Activated T-cell treated with anti-CD3 and anti-CD28 coated beads, Interleukin-2, amount 50 U/mL, for 1 hour (primary cell): ENCODE measurements at regions not wholly inside any gene's neighbourhood (a gene's known extent, or its start where the extent isn't known, plus 50 kb on each side); places are given as distances from the start of the nearest gene placed in this dataset.
"Not testable (repeated sequence)": the region's sequence is repeated elsewhere in the genome, so short reads cannot be mapped to it uniquely, and the experiment has no call there.

Experiments
- DNase-seq: peaks from one replicate; pipeline ENCODE4 v3.0.0-alpha.2; 2020

DNA sequence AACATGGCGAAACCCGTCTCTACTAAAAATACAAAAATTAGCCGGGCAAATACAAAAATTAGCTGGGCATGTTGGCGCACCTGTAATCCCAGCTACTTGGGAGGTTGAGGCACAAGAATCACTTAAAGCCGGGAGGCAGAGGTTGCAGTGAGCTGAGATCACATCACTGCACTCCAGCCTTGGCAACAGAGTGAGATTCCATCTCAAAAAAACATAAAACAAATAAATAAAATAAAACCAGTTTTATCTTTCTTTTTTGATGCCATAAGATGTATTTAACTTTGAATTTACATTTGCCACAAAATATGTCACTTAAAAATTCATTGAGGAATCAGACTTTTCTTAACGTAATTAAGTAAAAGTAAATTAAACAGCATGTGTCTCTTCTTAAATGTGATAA lies 113.3 kb upstream of the ERRFI1 start:
- DNase-seq = no peak

GRCh38 chr1:8138673-8139072 lies 112.6 kb upstream of the ERRFI1 start:
- no peak for DNase-seq

GRCh38 chr1:8137481-8138244 lies 111.6 kb upstream of the ERRFI1 start:
- DNase-seq = no peak

DNA sequence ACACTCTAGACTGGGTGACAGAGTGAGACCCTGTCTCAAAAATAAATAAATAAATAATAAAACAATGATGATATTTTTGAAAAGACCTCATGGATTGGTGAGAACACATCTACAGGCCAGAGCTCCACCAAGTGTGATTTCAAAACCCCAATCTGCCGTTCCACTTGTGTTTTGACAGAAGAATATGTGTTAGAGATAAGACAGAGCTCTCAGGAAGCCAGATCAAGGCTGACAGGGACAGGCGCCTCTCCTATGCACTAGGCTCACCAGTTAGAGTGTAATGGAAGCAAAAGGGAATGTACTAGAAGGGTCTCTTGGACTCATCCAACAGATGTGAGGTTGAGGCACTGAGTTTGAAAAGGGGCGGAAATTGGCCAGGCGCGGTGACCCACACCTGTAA lies 110.7 kb upstream of the ERRFI1 start:
- no peak for DNase-seq

DNA sequence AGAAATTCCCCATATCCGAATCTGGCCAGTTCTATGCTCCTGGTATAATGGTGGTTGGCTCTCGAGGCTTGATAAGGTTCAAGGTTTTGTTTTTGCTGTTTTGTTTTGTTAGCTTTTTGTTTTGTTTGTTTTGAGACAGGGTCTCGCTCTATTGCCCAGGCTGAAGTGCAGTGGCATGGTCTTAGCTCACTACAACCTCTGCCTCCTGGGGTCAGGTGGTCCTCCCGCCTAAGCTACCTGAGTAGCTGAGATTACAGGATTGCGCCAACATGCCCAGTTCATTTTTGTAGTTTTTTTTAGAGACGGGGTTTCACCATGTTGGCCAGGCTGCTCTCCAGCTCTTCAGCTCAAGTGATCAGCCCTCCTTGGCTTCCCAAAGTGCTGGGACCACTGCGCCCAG lies 109.1 kb upstream of the ERRFI1 start:
- no peak for DNase-seq

- DNase-seq = no peak
Measured at GRCh38 chr1:8134546-8135235, 108.6 kb upstream of the ERRFI1 start.

GRCh38 chr1:8133657-8134430 lies 107.7 kb upstream of the ERRFI1 start:
- no peak for DNase-seq

GRCh38 chr1:8133190-8133589 lies 107.1 kb upstream of the ERRFI1 start:
- DNase-seq = no peak

GRCh38 chr1:8127171-8127641 lies 101.1 kb upstream of the ERRFI1 start:
- no peak for DNase-seq

DNA sequence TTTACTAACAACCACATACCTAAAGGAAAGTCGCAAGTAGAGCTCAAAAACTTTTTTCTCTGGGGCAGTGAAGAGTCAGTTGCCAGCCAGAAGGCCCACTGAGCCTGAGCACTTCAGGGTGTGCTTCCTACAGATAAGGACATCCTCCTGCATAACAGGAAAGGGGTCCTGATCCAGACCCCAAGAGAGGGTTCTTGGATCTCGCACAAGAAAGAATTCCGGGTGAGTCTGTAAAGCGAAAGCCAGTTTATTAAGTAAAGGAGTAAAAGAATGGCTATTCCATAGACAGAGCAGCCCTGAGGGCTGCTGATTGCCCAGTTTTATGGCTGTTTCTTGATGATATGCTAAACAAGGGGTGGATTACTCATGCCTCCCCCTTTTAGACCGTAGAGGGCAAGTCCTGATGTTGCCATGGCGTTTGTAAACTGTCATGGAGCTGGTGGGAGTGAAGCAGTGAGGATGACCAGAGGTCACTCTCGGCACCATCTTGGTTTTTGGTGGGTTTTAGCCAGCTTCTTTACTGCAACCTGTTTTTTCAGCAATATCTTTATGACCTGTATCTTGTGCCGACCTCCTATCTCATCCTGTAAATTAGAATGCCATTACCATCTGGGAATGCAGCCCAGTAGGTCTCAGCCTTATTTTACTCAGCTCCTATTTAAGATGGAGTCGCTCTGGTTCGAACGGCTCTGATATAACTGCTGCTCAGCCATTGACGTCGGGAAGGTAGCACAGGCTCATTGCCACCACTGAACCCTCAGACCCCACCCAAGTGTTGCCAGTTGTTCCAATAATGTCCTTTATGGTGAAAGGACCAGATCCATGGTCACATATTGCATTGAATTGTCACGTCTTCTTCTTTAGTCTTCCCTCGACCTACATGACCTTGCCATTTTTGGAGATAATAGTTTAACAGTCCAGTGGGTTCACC lies 96.6 kb upstream of the ERRFI1 start:
- DNase-seq = no peak

- DNase-seq = no peak
Measured at GRCh38 chr1:8122160-8122476, 96.0 kb upstream of the ERRFI1 start.

DNA sequence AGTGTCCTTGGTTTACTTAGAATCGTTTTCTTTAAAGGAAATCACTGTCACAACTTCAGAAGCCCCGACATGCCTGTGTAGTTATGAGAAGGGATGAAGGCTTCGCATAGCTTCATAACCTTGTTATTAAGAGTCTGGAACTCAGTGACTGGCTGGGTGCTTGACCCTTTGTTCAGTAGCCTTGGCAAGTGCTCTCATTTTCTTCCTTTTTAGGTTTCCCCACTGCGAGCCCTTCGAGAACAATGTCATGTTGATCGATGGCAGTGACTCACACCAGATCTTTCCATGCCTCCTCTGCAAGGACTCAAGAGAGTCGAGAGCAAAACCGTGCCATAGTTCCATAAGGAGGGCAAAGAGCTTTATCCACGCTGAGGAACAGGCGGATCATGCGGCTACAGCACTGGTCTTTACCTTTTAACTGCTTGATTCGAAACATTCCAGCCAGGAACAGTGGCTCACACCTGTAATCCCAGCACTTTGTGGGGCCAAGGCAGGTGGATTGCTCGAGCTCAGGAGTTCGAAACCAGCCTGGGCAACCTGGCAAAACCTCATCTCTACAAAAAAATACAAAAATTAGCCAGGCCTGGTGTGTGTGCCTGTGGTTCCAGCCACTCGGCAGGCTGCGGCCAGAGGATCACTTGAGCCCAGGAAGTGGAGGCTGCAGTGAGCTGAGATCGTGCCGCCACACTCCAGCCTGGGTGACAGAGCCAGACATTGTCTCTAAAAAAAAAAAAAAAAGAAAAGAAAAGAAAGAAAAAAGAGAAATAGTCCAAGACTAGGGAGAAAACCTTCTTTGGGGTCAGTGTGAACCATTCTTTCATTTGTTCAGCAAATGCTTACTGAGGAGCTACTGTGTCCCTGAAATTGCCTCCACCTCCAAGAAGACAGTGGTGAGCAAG lies 95.4 kb upstream of the ERRFI1 start:
- no peak for DNase-seq

DNA sequence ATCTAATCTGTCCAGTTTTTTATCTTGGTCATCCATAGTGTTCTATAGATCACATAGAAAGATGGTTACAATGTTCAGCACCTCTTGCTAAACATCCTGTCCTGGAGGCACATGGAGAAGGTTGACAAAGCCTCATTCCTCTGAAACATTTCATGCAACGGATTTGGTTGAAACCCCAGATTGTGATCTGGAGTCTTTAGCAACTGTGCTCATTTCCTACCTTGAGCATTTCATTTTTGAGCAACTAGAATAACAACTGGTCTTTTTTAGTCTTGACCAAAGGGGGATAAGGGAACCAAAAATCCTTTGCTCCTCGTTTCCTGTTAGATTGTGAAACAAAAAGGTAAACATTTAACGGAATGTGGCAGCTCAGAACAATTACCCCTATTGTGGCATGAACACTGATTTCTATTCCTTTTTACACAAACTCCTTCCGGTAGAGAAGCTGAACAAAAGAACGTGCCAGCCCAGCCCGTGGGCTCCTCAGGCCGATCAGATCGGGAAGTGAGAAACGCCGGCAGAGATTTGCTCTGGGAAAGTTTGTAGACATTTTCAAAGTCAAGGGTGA lies 94.7 kb upstream of the ERRFI1 start:
- DNase-seq = no peak

DNA sequence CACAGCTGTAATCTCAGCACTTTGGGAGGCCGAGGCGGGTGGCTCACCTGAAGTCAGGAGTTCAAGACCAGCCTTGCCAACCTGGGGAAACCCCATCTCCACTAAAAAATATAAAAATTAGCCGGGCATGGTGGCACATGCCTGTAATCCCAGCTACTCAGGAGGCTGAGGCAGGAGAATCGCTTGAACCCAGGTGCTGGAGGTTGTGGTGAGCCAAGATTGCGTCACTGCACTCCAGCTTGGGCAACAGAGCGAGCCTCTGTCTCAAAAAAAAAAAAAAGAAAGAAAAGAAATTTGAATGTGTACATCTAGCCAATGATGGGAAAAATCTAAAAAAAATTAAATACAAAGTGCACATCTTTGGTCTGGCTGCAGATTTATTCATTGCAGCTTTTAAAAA lies 92.6 kb upstream of the ERRFI1 start:
- DNase-seq = not testable (repeated sequence)

- DNase-seq = no peak
Measured at GRCh38 chr1:8118031-8118451, 91.9 kb upstream of the ERRFI1 start.

GRCh38 chr1:8116894-8117264 lies 90.8 kb upstream of the ERRFI1 start:
- no peak for DNase-seq

- no peak for DNase-seq
Measured at GRCh38 chr1:8115769-8116167, 89.7 kb upstream of the ERRFI1 start.

DNA sequence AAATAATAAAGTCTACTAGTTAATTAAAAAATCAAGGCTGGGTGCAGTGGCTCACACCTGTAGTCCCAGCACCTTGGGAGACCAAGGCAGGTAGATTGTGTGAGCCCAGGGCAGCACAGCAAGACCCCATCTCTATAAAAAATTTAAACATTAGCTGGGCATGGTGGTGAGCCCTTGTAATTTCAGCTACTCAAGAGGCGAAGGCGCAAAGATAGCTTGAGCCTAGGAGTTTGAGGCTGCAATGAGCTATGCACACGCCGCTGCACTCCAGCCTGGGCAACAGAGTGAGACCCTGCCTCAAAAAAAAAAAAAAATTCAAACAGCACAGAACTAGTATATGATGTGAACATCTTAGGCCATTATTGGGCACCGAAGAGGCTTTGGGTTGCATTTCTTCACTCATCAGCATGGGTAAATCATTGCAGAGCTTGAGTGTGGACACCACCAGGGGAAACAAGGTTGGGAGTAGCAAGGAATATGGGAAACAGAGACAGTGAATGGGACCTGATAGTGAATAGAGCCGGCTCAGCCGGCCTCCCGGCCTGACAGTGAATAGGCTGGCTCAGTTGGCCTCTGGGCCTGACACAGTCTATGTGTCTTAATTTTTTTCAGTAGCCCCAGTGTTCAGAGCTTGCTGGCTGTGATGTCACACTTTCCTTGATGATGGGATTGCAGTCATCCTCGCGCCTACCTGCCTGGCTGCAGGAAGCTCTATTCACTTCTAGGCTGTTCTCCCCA lies 89.1 kb upstream of the ERRFI1 start:
- no peak for DNase-seq

DNA sequence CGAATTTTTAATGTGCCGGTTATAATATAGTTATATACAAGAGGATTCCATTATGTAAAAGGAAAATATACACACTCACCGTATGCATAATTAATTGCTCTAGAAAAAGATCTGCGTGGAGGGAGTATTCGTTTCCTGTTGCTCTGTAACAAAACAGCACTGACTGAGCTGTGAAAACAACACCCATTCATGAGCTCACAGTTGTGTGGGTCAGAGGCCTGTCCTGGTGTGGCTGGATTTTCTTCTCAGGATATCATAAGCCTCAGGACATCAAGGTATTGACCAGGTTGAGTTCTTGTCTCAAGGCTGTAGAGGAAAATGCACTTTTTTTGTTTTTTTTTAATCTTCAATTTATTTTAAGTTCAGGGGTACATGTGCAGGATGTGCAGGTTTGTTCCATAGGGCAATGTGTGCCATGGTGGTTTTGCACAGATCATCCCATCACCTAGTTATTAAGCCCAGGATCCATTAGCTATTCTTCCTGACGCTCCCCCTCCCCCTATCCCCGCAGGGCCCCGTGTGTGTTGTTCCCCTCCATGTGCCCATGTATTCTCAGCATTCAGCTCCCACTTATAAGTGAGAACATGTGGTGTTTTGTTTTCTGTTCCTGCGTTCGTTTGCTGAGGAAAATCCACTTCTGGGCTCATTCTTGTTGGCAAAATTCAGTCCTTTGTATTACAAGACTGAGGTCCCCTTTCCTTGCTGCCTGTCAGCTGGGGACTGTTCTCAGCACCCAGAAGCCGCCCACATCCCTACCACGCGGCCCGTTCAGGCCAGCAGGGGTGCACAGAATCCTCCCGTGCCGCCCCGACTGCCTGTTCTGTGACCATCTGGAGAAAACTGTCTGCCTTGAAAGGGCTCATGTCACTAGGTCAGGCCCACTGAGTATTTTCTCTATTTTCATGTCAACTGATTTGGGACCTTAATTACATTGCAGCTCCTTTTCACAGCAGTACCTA lies 87.4 kb upstream of the ERRFI1 start:
- DNase-seq = no peak
